Gastrocnemius medialis (tissue), 4 donors: ENCODE measurements at regions not wholly inside any gene's neighbourhood (a gene's known extent, or its start where the extent isn't known, plus 50 kb on each side); places are given as distances from the start of the nearest gene placed in this dataset.

Experiments used
- ATAC-seq, 2 donors: fragments of 150-250 bp; one replicate each; pipeline ENCODE4 v1.9.1; 2016
- DNase-seq, 2 donors: peaks; one replicate each; pipeline ENCODE4 v3.0.0-alpha.2; 2019
- H3K27ac ChIP-seq, 4 donors: fragments of 200-600 bp; sonication (generic); 1 replicate in 1 of 4; 2 replicates in 3 of 4; pipeline ENCODE4 v1.5.1; 2016 to 2018; ENCODE audit warnings: mild to moderate bottlenecking in 2 of 4, moderate library complexity in 1 of 4
- H3K27me3 ChIP-seq, 3 donors: fragments of 200-600 bp; sonication (generic) in 2 of 3; 1 replicate in 1 of 3; 2 replicates in 2 of 3; pipeline versions ENCODE4 v1.5.1 to v1.6.0; 2016 to 2019; ENCODE audit warnings: mild to moderate bottlenecking in 1 of 3, moderate library complexity in 1 of 3
- H3K36me3 ChIP-seq, 2 donors: fragments of 200-600 bp; sonication (generic) in 1 of 2; one replicate each; pipeline ENCODE4 v1.5.1; 2017 to 2018
- H3K4me1 ChIP-seq, 2 donors: fragments of 200-600 bp; sonication (generic) in 1 of 2; one replicate each; pipeline ENCODE4 v1.5.1; 2016 to 2017; ENCODE audit warnings: mild to moderate bottlenecking in 2 of 2
- H3K4me3 ChIP-seq, 4 donors: fragments of 200-600 bp; sonication (generic) in 3 of 4; 1 replicate in 1 of 4; 2 replicates in 3 of 4; pipeline ENCODE4 v1.5.1; 2016 to 2019; ENCODE audit warnings: mild to moderate bottlenecking in 2 of 4
- H3K9me3 ChIP-seq, 3 donors: fragments of 200-600 bp; sonication (generic) in 2 of 3; 1 replicate in 1 of 3; 2 replicates in 2 of 3; pipeline ENCODE4 v1.5.1; 2016 to 2019
- CTCF ChIP-seq, 5 experiments: fragments of 450-650 bp in 3 of 5; fragments of 200-600 bp in 2 of 5; sonication (generic) in 2 of 5; IDR thresholded peaks in 4 of 5; conservative IDR thresholded peaks in 1 of 5; 1 replicate in 4 of 5; 2 replicates in 1 of 5; pipeline ENCODE4 v1.5.1; 2016 to 2019; ENCODE audit warnings: antibody characterized with exemption in 5 of 5, mild to moderate bottlenecking in 3 of 5, moderate library complexity in 3 of 5
- POLR2A ChIP-seq, 2 donors: fragments of 450-650 bp; IDR thresholded peaks; one replicate each; pipeline ENCODE4 v1.6.1; 2017; ENCODE audit warnings: antibody characterized with exemption in 2 of 2, mild to moderate bottlenecking in 2 of 2, moderate library complexity in 2 of 2
- in situ Hi-C, 4 donors: fragments of 200-750 bp; cut with MboI; loops; one replicate each; pipeline versions ENCODE4 v1.15.0 to v1.8.0; 2017; ENCODE audit warnings: low sequenced_read_pairs in 4 of 4
- intact Hi-C: fragments of 100-400 bp; cut with DNase I; formaldehyde crosslinking; loops from one replicate; pipeline ENCODE4 v1.15.1; 2023; ENCODE audit warnings: low total_unique reads

GRCh38 chr12:118749646-118750045, 231.7 kb upstream of the SRRM4 start:
- Histone ChIP-seq H3K4me3 (no peak overlapping the region), H3K36me3 (no peaks in the 10 kb centered on the region), H3K27ac (no peak overlapping the region), H3K4me1 (no peaks in the 10 kb centered on the region), H3K9me3 (no peaks in the 10 kb centered on the region), H3K27me3 (peaks cover 0 to 3% (median 0%) of the 10 kb centered on the region in 3 donors)
- intact Hi-C loops, result no loop called here
- DNase-seq (no peak), ATAC-seq (no peak)
- in situ Hi-C loops, result no loop called here
- TF ChIP-seq POLR2A (IDR thresholded peaks at IDR 0.05), result no peak
- no peak for TF ChIP-seq CTCF (IDR thresholded peaks at IDR 0.05 in 4 of 5, conservative IDR thresholded peaks at IDR 0.05 in 1 of 5)

- intact Hi-C loops, result no loop called here
- Histone ChIP-seq H3K27me3 (peaks cover 0 to 3% (median 0%) of the 10 kb centered on the region in 3 donors), H3K36me3 (no peaks in the 10 kb centered on the region), H3K9me3 (no peaks in the 10 kb centered on the region), H3K4me1 (no peaks in the 10 kb centered on the region), H3K27ac (no peak overlapping the region), H3K4me3 (no peak overlapping the region)
- ATAC-seq (no peak), DNase-seq (no peak)
- in situ Hi-C loops, result no loop called here
- TF ChIP-seq CTCF (IDR thresholded peaks at IDR 0.05 in 4 of 5, conservative IDR thresholded peaks at IDR 0.05 in 1 of 5) (no peak), POLR2A (IDR thresholded peaks at IDR 0.05) (no peak)
Observed at GRCh38 chr12:118750666-118751065, 230.7 kb upstream of the SRRM4 start.

GRCh38 chr12:118751355-118751754, 230.0 kb upstream of the SRRM4 start:
- no peak for TF ChIP-seq POLR2A (IDR thresholded peaks at IDR 0.05)
- Histone ChIP-seq H3K9me3 (no peaks in the 10 kb centered on the region), H3K27ac (no peak overlapping the region), H3K36me3 (no peaks in the 10 kb centered on the region), H3K27me3 (peaks cover 0 to 3% (median 0%) of the 10 kb centered on the region in 3 donors), H3K4me3 (no peak overlapping the region), H3K4me1 (no peaks in the 10 kb centered on the region)
- in situ Hi-C loops, result no loop called here
- intact Hi-C loops, result no loop called here
- no peak for ATAC-seq
- DNase-seq, result no peak

- Histone ChIP-seq H3K27me3 (no peaks in the 10 kb centered on the region), H3K4me1 (no peaks in the 10 kb centered on the region), H3K27ac (no peak overlapping the region), H3K4me3 (no peak overlapping the region), H3K9me3 (no peaks in the 10 kb centered on the region), H3K36me3 (no peaks in the 10 kb centered on the region)
- in situ Hi-C loops, result no loop called here
- ATAC-seq (no peak), DNase-seq (no peak)
- no peak for TF ChIP-seq POLR2A (IDR thresholded peaks at IDR 0.05)
- TF ChIP-seq CTCF (IDR thresholded peaks at IDR 0.05 in 4 of 5, conservative IDR thresholded peaks at IDR 0.05 in 1 of 5), result no peak
- intact Hi-C loops, result no loop called here
Observed at GRCh38 chr12:118760623-118761022, 220.7 kb upstream of the SRRM4 start.

GRCh38 chr12:118763234-118763633, 218.1 kb upstream of the SRRM4 start:
- in situ Hi-C loops (no loop called here), intact Hi-C loops (no loop called here)

More at GRCh38 chr12:118763234-118763633, 218.1 kb upstream of the SRRM4 start:
- no peaks in the 10 kb centered on the region for H3K36me3 ChIP-seq
- no peak overlapping the region for H3K27ac ChIP-seq
- no peak overlapping the region for H3K4me3 ChIP-seq
- H3K4me1 ChIP-seq, result no peaks in the 10 kb centered on the region
- TF ChIP-seq CTCF (IDR thresholded peaks at IDR 0.05 in 4 of 5, conservative IDR thresholded peaks at IDR 0.05 in 1 of 5) (no peak), POLR2A (IDR thresholded peaks at IDR 0.05) (no peak)
- ATAC-seq (no peak), DNase-seq (no peak)
- H3K27me3 ChIP-seq, result no peaks in the 10 kb centered on the region
- H3K9me3 ChIP-seq, result no peaks in the 10 kb centered on the region
